ENCODE measurements at regions not wholly inside any gene's neighbourhood (a gene's known extent, or its start where the extent isn't known, plus 50 kb on each side); places are given as distances from the start of the nearest gene placed in this dataset.

- TF ChIP-seq CTCF (IDR thresholded peaks at IDR 0.05): no peak
- no peak for TF ChIP-seq EZH2 (IDR thresholded peaks at IDR 0.05; ENCODE audit: borderline replicate concordance, insufficient read depth, low read depth, low read length, poor library complexity, severe bottlenecking)
Observed at GRCh38 chr5:171595801-171596231, 176.4 kb downstream of the FGF18 start.
